ENCODE measurements at regions not wholly inside any gene's neighbourhood (a gene's known extent, or its start where the extent isn't known, plus 50 kb on each side); places are given as distances from the start of the nearest gene placed in this dataset.

GRCh38 chr11:129278586-129279319 lies 86.6 kb upstream of the ARHGAP32 start:
- no peak for TF ChIP-seq EZH2 (IDR thresholded peaks at IDR 0.05; ENCODE audit: borderline replicate concordance, low read length)
- TF ChIP-seq, protein P1, sequence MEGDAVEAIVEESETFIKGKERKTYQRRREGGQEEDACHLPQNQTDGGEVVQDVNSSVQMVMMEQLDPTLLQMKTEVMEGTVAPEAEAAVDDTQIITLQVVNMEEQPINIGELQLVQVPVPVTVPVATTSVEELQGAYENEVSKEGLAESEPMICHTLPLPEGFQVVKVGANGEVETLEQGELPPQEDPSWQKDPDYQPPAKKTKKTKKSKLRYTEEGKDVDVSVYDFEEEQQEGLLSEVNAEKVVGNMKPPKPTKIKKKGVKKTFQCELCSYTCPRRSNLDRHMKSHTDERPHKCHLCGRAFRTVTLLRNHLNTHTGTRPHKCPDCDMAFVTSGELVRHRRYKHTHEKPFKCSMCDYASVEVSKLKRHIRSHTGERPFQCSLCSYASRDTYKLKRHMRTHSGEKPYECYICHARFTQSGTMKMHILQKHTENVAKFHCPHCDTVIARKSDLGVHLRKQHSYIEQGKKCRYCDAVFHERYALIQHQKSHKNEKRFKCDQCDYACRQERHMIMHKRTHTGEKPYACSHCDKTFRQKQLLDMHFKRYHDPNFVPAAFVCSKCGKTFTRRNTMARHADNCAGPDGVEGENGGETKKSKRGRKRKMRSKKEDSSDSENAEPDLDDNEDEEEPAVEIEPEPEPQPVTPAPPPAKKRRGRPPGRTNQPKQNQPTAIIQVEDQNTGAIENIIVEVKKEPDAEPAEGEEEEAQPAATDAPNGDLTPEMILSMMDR (conservative IDR thresholded peaks at IDR 0.05 in 1 of 2, IDR thresholded peaks at IDR 0.05 in 1 of 2; ENCODE audit: extremely low read depth in 1 of 2, insufficient read depth in 1 of 2, low read depth in 1 of 2, low read length in 2 of 2), result peak in 1 of 2 donors; percentile 27
